WTC11 (cell line): ENCODE measurements at regions not wholly inside any gene's neighbourhood (a gene's known extent, or its start where the extent isn't known, plus 50 kb on each side); places are given as distances from the start of the nearest gene placed in this dataset.

Experiments used
- JAZF1 ChIP-seq: fragments of 250-450 bp; sonication (Bioruptor Pico); IDR thresholded peaks from 2 replicates; pipeline ENCODE4 v1.9.0; 2021; ENCODE audit warnings: moderate library complexity, mild to moderate bottlenecking, inconsistent platforms
- SP1 ChIP-seq: sonication (generic); formaldehyde crosslinking; conservative IDR thresholded peaks from 2 replicates; pipeline ENCODE4 v1.8.1; 2022; ENCODE audit warnings: missing genetic modification reagents
- TCF7 ChIP-seq: sonication (generic); formaldehyde crosslinking; IDR thresholded peaks from 2 replicates; pipeline ENCODE4 v1.8.0; 2022; ENCODE audit warnings: mild to moderate bottlenecking, low read depth, missing genetic modification reagents, moderate library complexity
- ZNF232 ChIP-seq: sonication (generic); formaldehyde crosslinking; IDR thresholded peaks from 2 replicates; pipeline ENCODE4 v1.8.0; 2022; ENCODE audit warnings: mild to moderate bottlenecking, missing genetic modification reagents
- ZNF416 ChIP-seq: fragments of 250-450 bp; sonication (Bioruptor Pico); IDR thresholded peaks from 2 replicates; pipeline ENCODE4 v1.9.0; 2021; ENCODE audit warnings: mild to moderate bottlenecking, inconsistent platforms
- TF ChIP-seq, protein P1 (sequence below): fragments of 250-450 bp; sonication (Bioruptor Pico); IDR thresholded peaks from 2 replicates; pipeline ENCODE4 v1.9.0; 2021; ENCODE audit warnings: moderate library complexity, mild to moderate bottlenecking, inconsistent platforms, borderline replicate concordance
- TF ChIP-seq, protein P2 (sequence below): sonication (generic); formaldehyde crosslinking; IDR thresholded peaks from 2 replicates; pipeline ENCODE4 v1.8.1; 2022; ENCODE audit warnings: mild to moderate bottlenecking, moderate library complexity, missing genetic modification reagents
- TF ChIP-seq, protein P3 (sequence below): fragments of 200-600 bp; IDR thresholded peaks from 2 replicates; pipeline ENCODE4 v1.8.0; 2022; ENCODE audit warnings: antibody characterized with exemption
- TF ChIP-seq, protein P4 (sequence below): sonication (generic); formaldehyde crosslinking; IDR thresholded peaks from 2 replicates; pipeline ENCODE4 v1.8.0; 2022; ENCODE audit warnings: mild to moderate bottlenecking, missing genetic modification reagents

DNA sequence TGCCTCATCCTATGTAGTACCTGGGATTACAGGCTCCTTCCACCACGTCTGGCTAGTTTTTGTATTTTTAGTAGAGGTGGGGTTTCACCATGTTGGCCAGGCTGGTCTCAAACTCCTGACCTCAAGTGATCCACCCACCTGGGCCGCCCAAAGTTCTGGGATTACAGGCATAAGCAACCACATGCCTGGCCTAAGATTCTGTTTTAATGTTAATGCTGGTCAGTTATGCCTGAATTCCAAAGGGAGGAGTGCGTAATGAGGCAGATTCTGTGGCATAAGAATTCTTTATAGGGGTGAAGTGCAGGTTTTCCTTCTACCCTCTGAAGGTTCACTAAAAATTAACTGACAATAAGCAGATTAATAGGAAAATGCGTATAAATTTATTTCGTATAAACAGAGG, 1343.8 kb upstream of the LRRTM1 start:
- TF ChIP-seq, protein P1, sequence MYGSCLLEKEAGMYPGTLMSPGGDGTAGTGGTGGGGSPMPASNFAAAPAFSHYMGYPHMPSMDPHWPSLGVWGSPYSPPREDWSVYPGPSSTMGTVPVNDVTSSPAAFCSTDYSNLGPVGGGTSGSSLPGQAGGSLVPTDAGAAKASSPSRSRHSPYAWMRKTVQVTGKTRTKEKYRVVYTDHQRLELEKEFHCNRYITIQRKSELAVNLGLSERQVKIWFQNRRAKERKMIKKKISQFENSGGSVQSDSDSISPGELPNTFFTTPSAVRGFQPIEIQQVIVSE (CRISPR knock-in tag), result no peak
- TF ChIP-seq, protein P2, sequence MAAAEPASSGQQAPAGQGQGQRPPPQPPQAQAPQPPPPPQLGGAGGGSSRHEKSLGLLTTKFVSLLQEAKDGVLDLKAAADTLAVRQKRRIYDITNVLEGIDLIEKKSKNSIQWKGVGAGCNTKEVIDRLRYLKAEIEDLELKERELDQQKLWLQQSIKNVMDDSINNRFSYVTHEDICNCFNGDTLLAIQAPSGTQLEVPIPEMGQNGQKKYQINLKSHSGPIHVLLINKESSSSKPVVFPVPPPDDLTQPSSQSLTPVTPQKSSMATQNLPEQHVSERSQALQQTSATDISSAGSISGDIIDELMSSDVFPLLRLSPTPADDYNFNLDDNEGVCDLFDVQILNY (CRISPR knock-in tag), result no peak
- TF ChIP-seq JAZF1 (CRISPR knock-in tag), result no peak
- no peak for TF ChIP-seq TCF7 (CRISPR knock-in tag)
- TF ChIP-seq, protein P3, sequence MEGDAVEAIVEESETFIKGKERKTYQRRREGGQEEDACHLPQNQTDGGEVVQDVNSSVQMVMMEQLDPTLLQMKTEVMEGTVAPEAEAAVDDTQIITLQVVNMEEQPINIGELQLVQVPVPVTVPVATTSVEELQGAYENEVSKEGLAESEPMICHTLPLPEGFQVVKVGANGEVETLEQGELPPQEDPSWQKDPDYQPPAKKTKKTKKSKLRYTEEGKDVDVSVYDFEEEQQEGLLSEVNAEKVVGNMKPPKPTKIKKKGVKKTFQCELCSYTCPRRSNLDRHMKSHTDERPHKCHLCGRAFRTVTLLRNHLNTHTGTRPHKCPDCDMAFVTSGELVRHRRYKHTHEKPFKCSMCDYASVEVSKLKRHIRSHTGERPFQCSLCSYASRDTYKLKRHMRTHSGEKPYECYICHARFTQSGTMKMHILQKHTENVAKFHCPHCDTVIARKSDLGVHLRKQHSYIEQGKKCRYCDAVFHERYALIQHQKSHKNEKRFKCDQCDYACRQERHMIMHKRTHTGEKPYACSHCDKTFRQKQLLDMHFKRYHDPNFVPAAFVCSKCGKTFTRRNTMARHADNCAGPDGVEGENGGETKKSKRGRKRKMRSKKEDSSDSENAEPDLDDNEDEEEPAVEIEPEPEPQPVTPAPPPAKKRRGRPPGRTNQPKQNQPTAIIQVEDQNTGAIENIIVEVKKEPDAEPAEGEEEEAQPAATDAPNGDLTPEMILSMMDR, result no peak
- TF ChIP-seq, protein P4, sequence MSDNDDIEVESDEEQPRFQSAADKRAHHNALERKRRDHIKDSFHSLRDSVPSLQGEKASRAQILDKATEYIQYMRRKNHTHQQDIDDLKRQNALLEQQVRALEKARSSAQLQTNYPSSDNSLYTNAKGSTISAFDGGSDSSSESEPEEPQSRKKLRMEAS (CRISPR knock-in tag), result no peak
- TF ChIP-seq ZNF232 (CRISPR knock-in tag), result no peak
- TF ChIP-seq ZNF416 (CRISPR knock-in tag), result no peak
- TF ChIP-seq SP1 (CRISPR knock-in tag), result no peak
